ENCODE measurements at regions not wholly inside any gene's neighbourhood (a gene's known extent, or its start where the extent isn't known, plus 50 kb on each side); places are given as distances from the start of the nearest gene placed in this dataset.

- ATAC-seq (ENCODE audit: insufficient read depth, low FRiP score) (no peak), DNase-seq (no peak)
- Histone ChIP-seq H3K4me1 (ENCODE audit: control insufficient read depth in 5 of 5, insufficient read depth in 5 of 5, low read length in 5 of 5) (peaks cover 0 to 1% (median 0%) of the 10 kb centered on the region in 5 donors), H3K27ac (ENCODE audit: low read depth in 1 of 2, low read length in 1 of 2) (no peak overlapping the region), H3K9me3 (ENCODE audit: control insufficient read depth in 4 of 4, insufficient read depth in 3 of 4, low read length in 3 of 4) (no peaks in the 10 kb centered on the region), H3K36me3 (ENCODE audit: control insufficient read depth in 4 of 4, insufficient read depth in 4 of 4, low read length in 4 of 4) (no peaks in the 10 kb centered on the region), H3K27me3 (ENCODE audit: control insufficient read depth in 3 of 3, insufficient read depth in 3 of 3, low read length in 2 of 3) (no peaks in the 10 kb centered on the region), H3K9ac (ENCODE audit: insufficient read depth in 1 of 2, low read length in 2 of 2) (no peak overlapping the region), H3K4me3 (no peak overlapping the region)
- no peak for TF ChIP-seq CTCF (IDR thresholded peaks at IDR 0.05; ENCODE audit: control extremely low read depth, extremely low read depth)
- 39 to 49% methylated on average over 4 of the region's 4 CpGs for WGBS, 2 donors
Observed at GRCh38 chr14:61889914-61890351, 127.7 kb downstream of the SNAPC1 start.

GRCh38 chr14:61891170-61891569 is 128.9 kb downstream of the SNAPC1 start:
- no peak for ATAC-seq (ENCODE audit: insufficient read depth, low FRiP score)

GRCh38 chr14:61891810-61892209 is 129.6 kb downstream of the SNAPC1 start:
- Histone ChIP-seq H3K4me3 (no peak overlapping the region), H3K4me1 (ENCODE audit: control insufficient read depth in 5 of 5, insufficient read depth in 5 of 5, low read length in 5 of 5) (peaks cover 0 to 1% (median 0%) of the 10 kb centered on the region in 5 donors), H3K36me3 (ENCODE audit: control insufficient read depth in 4 of 4, insufficient read depth in 4 of 4, low read length in 4 of 4) (no peaks in the 10 kb centered on the region), H3K9ac (ENCODE audit: insufficient read depth in 1 of 2, low read length in 2 of 2) (no peak overlapping the region), H3K27ac (ENCODE audit: low read depth in 1 of 2, low read length in 1 of 2) (no peak overlapping the region), H3K9me3 (ENCODE audit: control insufficient read depth in 4 of 4, insufficient read depth in 3 of 4, low read length in 3 of 4) (no peaks in the 10 kb centered on the region), H3K27me3 (ENCODE audit: control insufficient read depth in 3 of 3, insufficient read depth in 3 of 3, low read length in 2 of 3) (no peaks in the 10 kb centered on the region)
- no peak for TF ChIP-seq CTCF (IDR thresholded peaks at IDR 0.05; ENCODE audit: control extremely low read depth, extremely low read depth)
- 79 to 93% methylated on average over 4 of the region's 4 CpGs for WGBS, 2 donors
- DNase-seq: no peak
- ATAC-seq (ENCODE audit: insufficient read depth, low FRiP score): no peak

More at GRCh38 chr14:61891170-61891569, 128.9 kb downstream of the SNAPC1 start:
- DNase-seq: peak in 2 of 3 donors; percentile 13 to 30
- Histone ChIP-seq H3K9ac (ENCODE audit: insufficient read depth in 1 of 2, low read length in 2 of 2) (no peak overlapping the region), H3K36me3 (ENCODE audit: control insufficient read depth in 4 of 4, insufficient read depth in 4 of 4, low read length in 4 of 4) (no peaks in the 10 kb centered on the region), H3K9me3 (ENCODE audit: control insufficient read depth in 4 of 4, insufficient read depth in 3 of 4, low read length in 3 of 4) (no peaks in the 10 kb centered on the region), H3K4me1 (ENCODE audit: control insufficient read depth in 5 of 5, insufficient read depth in 5 of 5, low read length in 5 of 5) (peaks cover 0 to 1% (median 0%) of the 10 kb centered on the region in 5 donors), H3K4me3 (no peak overlapping the region), H3K27me3 (ENCODE audit: control insufficient read depth in 3 of 3, insufficient read depth in 3 of 3, low read length in 2 of 3) (no peaks in the 10 kb centered on the region), H3K27ac (ENCODE audit: low read depth in 1 of 2, low read length in 1 of 2) (no peak overlapping the region)
- 66 to 83% methylated on average over 5 of the region's 5 CpGs for WGBS, 2 donors
- no peak for TF ChIP-seq CTCF (IDR thresholded peaks at IDR 0.05; ENCODE audit: control extremely low read depth, extremely low read depth)

GRCh38 chr14:61893371-61893940 is 131.2 kb downstream of the SNAPC1 start:
- H3K27me3 ChIP-seq (ENCODE audit: control insufficient read depth in 3 of 3, insufficient read depth in 3 of 3, low read length in 2 of 3): no peaks in the 10 kb centered on the region
- no peaks in the 10 kb centered on the region for H3K9me3 ChIP-seq (ENCODE audit: control insufficient read depth in 4 of 4, insufficient read depth in 3 of 4, low read length in 3 of 4)
- no peaks in the 10 kb centered on the region for H3K36me3 ChIP-seq (ENCODE audit: control insufficient read depth in 4 of 4, insufficient read depth in 4 of 4, low read length in 4 of 4)
- WGBS, 2 donors: 86 to 87% methylated on average over 5 of the region's 5 CpGs
- no peak for TF ChIP-seq CTCF (IDR thresholded peaks at IDR 0.05; ENCODE audit: control extremely low read depth, extremely low read depth)
- no peak overlapping the region for H3K9ac ChIP-seq (ENCODE audit: insufficient read depth in 1 of 2, low read length in 2 of 2)
- H3K27ac ChIP-seq (ENCODE audit: low read depth in 1 of 2, low read length in 1 of 2): no peak overlapping the region
- no peak overlapping the region for H3K4me3 ChIP-seq
- ATAC-seq (ENCODE audit: insufficient read depth, low FRiP score): no peak
- DNase-seq: no peak
- peaks cover 0 to 1% (median 0%) of the 10 kb centered on the region in 5 donors for H3K4me1 ChIP-seq (ENCODE audit: control insufficient read depth in 5 of 5, insufficient read depth in 5 of 5, low read length in 5 of 5)
